Liver (tissue), 3 donors: ENCODE measurements at regions not wholly inside any gene's neighbourhood (a gene's known extent, or its start where the extent isn't known, plus 50 kb on each side); places are given as distances from the start of the nearest gene placed in this dataset.

Experiments
- ATF3 ChIP-seq: IDR thresholded peaks from 2 replicates; pipeline ENCODE4 v1.6.1; 2016; ENCODE audit warnings: antibody characterized with exemption
- CTCF ChIP-seq: fragments of 150-350 bp; IDR thresholded peaks from 2 replicates; pipeline ENCODE4 v1.5.1; 2017; ENCODE audit warnings: improper control_type of control experiment, low read depth, low read length; ENCODE audit not compliant: missing input control
- EGR1 ChIP-seq, 2 donors: IDR thresholded peaks; 2 replicates each; pipeline ENCODE4 v1.6.1; 2016 to 2018; ENCODE audit warnings: antibody characterized with exemption in 2 of 2, low read depth in 2 of 2
- FOXA1 ChIP-seq: IDR thresholded peaks from 2 replicates; pipeline ENCODE4 v1.6.1; 2016; ENCODE audit warnings: antibody characterized with exemption
- GABPA ChIP-seq, 2 donors: IDR thresholded peaks in 1 of 2; conservative IDR thresholded peaks in 1 of 2; 2 replicates each; pipeline ENCODE4 v1.6.1; 2016; ENCODE audit warnings: antibody characterized with exemption in 2 of 2, mild to moderate bottlenecking in 1 of 2, moderate library complexity in 1 of 2
- JUND ChIP-seq, 2 donors: IDR thresholded peaks; 2 replicates each; pipeline ENCODE4 v1.6.1; 2016; ENCODE audit warnings: antibody characterized with exemption in 2 of 2
- NR2F2 ChIP-seq: IDR thresholded peaks from 2 replicates; pipeline ENCODE4 v1.6.1; 2016; ENCODE audit warnings: antibody characterized with exemption
- RAD21 ChIP-seq, 2 donors: IDR thresholded peaks; 2 replicates each; pipeline ENCODE4 v1.6.1; 2016; ENCODE audit warnings: antibody characterized with exemption in 2 of 2, mild to moderate bottlenecking in 2 of 2
- RXRA ChIP-seq, 2 donors: IDR thresholded peaks; 2 replicates each; pipeline ENCODE4 v1.6.1; 2017 to 2018; ENCODE audit warnings: antibody characterized with exemption in 2 of 2, mild to moderate bottlenecking in 1 of 2
- TAF1 ChIP-seq: conservative IDR thresholded peaks from 2 replicates; pipeline ENCODE4 v1.6.1; 2016; ENCODE audit warnings: antibody characterized with exemption, mild to moderate bottlenecking
- TF ChIP-seq, protein P1 (sequence below): IDR thresholded peaks from 2 replicates; pipeline ENCODE4 v1.6.1; 2016; ENCODE audit warnings: antibody characterized with exemption
- TF ChIP-seq, protein P2 (sequence below): IDR thresholded peaks from 2 replicates; pipeline ENCODE4 v1.6.1; 2016; ENCODE audit warnings: antibody characterized with exemption, mild to moderate bottlenecking
- donor health status: healthy.
- donor health status: healthy.

GRCh38 chr17:22460461-22461063 lies 768.2 kb downstream of the KCNJ18 start:
- TF ChIP-seq CTCF (no peak), JUND (IDR thresholded peaks at IDR 0.05) (no peak), RXRA (IDR thresholded peaks at IDR 0.05) (no peak), GABPA (IDR thresholded peaks at IDR 0.05 in 1 of 2, conservative IDR thresholded peaks at IDR 0.05 in 1 of 2) (no peak), RAD21 (IDR thresholded peaks at IDR 0.05) (no peak), TAF1 (no peak), ATF3 (no peak), FOXA1 (no peak), NR2F2 (no peak), EGR1 (IDR thresholded peaks at IDR 0.05; ENCODE audit: low read depth in 2 of 2) (no peak)
- TF ChIP-seq, protein P1, sequence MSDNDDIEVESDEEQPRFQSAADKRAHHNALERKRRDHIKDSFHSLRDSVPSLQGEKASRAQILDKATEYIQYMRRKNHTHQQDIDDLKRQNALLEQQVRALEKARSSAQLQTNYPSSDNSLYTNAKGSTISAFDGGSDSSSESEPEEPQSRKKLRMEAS, result no peak
- TF ChIP-seq, protein P2, sequence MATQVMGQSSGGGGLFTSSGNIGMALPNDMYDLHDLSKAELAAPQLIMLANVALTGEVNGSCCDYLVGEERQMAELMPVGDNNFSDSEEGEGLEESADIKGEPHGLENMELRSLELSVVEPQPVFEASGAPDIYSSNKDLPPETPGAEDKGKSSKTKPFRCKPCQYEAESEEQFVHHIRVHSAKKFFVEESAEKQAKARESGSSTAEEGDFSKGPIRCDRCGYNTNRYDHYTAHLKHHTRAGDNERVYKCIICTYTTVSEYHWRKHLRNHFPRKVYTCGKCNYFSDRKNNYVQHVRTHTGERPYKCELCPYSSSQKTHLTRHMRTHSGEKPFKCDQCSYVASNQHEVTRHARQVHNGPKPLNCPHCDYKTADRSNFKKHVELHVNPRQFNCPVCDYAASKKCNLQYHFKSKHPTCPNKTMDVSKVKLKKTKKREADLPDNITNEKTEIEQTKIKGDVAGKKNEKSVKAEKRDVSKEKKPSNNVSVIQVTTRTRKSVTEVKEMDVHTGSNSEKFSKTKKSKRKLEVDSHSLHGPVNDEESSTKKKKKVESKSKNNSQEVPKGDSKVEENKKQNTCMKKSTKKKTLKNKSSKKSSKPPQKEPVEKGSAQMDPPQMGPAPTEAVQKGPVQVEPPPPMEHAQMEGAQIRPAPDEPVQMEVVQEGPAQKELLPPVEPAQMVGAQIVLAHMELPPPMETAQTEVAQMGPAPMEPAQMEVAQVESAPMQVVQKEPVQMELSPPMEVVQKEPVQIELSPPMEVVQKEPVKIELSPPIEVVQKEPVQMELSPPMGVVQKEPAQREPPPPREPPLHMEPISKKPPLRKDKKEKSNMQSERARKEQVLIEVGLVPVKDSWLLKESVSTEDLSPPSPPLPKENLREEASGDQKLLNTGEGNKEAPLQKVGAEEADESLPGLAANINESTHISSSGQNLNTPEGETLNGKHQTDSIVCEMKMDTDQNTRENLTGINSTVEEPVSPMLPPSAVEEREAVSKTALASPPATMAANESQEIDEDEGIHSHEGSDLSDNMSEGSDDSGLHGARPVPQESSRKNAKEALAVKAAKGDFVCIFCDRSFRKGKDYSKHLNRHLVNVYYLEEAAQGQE, result no peak
